Body of pancreas (tissue), 4 donors: ENCODE measurements at regions not wholly inside any gene's neighbourhood (a gene's known extent, or its start where the extent isn't known, plus 50 kb on each side); places are given as distances from the start of the nearest gene placed in this dataset.

Experiments
- ATAC-seq: fragments of 150-250 bp; one replicate; pipeline ENCODE4 v1.9.1; 2016
- DNase-seq, 4 donors: peaks; one replicate each; pipeline ENCODE4 v3.0.0-alpha.2; 2019
- H3K27ac ChIP-seq, 4 donors: fragments of 200-600 bp; sonication (generic); 1 replicate in 3 of 4; 2 replicates in 1 of 4; pipeline versions ENCODE4 v1.5.1 to v1.6.1; 2016 to 2019; ENCODE audit warnings: mild to moderate bottlenecking in 1 of 4, mixed read lengths in 1 of 4, moderate library complexity in 1 of 4
- H3K27me3 ChIP-seq, 2 donors: fragments of 200-600 bp; sonication (generic); one replicate each; pipeline ENCODE4 v1.6.0; 2016; ENCODE audit warnings: mild to moderate bottlenecking in 1 of 2
- H3K36me3 ChIP-seq, 2 donors: fragments of 200-600 bp; sonication (generic); replicated peaks in 1 of 2; 2 replicates each; pipeline ENCODE4 v1.5.1; 2016; ENCODE audit warnings: low read depth in 2 of 2; ENCODE audit not compliant: insufficient read depth in 1 of 2
- H3K4me1 ChIP-seq: fragments of 200-600 bp; sonication (generic); one replicate; pipeline ENCODE4 v1.6.0; 2016
- H3K4me3 ChIP-seq, 2 donors: fragments of 200-600 bp; sonication (generic); 1 replicate in 1 of 2; 2 replicates in 1 of 2; pipeline ENCODE4 v1.5.1; 2016 to 2019
- H3K9me3 ChIP-seq, 3 donors: fragments of 200-600 bp; sonication (generic); 1 replicate in 2 of 3; 2 replicates in 1 of 3; pipeline ENCODE4 v1.5.1; 2016
- POLR2A ChIP-seq, 3 donors: fragments of 450-650 bp; IDR thresholded peaks; one replicate each; pipeline ENCODE4 v1.6.1; 2016; ENCODE audit warnings: antibody characterized with exemption in 3 of 3, mild to moderate bottlenecking in 2 of 3
- WGBS, 2 donors: methylation state at CpG; one replicate each; pipeline ENCODE4 v1.1.5; 2017; 5-methylcytosine and 5-hydroxymethylcytosine counted together
- intact Hi-C: fragments of 100-400 bp; cut with DNase I; formaldehyde crosslinking; loops from one replicate; pipeline ENCODE4 v1.15.1; 2023
- TF ChIP-seq, protein P1 (sequence below), 7 experiments: fragments of 450-650 bp in 4 of 7; fragments of 200-600 bp in 3 of 7; sonication (generic) in 3 of 7; IDR thresholded peaks; one replicate each; pipeline ENCODE4 v1.5.1; 2016 to 2019; ENCODE audit warnings: antibody characterized with exemption in 7 of 7

DNA sequence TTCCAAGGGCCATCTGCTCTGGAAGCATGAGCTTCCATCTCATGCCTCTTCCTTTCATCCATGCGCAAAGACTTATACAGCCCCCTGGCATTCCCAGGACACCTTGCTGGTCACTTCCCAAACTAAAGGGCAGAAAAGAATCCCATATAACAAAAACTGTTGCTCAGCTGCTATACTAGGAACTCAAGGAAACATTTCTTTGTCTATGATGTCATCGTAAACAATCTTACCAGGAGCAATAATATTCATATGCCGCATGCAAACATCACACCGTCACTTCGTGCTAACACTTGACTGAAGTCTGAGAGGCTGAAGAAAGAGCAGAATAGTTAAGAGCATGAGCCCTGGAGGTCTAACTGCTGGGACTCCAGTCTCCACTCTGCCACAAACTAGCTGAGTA lies 50.5 kb upstream of the CDKN3 start:
- Histone ChIP-seq H3K36me3 (no peaks in the 10 kb centered on the region), H3K27ac (no peak overlapping the region), H3K4me3 (no peak overlapping the region), H3K4me1 (no peaks in the 10 kb centered on the region), H3K27me3 (no peaks in the 10 kb centered on the region), H3K9me3 (no peaks in the 10 kb centered on the region)
- 85 to 88% methylated on average over 5 of the region's 5 CpGs for WGBS, 2 donors
- ATAC-seq (no peak), DNase-seq (no peak)
- TF ChIP-seq, protein P1, sequence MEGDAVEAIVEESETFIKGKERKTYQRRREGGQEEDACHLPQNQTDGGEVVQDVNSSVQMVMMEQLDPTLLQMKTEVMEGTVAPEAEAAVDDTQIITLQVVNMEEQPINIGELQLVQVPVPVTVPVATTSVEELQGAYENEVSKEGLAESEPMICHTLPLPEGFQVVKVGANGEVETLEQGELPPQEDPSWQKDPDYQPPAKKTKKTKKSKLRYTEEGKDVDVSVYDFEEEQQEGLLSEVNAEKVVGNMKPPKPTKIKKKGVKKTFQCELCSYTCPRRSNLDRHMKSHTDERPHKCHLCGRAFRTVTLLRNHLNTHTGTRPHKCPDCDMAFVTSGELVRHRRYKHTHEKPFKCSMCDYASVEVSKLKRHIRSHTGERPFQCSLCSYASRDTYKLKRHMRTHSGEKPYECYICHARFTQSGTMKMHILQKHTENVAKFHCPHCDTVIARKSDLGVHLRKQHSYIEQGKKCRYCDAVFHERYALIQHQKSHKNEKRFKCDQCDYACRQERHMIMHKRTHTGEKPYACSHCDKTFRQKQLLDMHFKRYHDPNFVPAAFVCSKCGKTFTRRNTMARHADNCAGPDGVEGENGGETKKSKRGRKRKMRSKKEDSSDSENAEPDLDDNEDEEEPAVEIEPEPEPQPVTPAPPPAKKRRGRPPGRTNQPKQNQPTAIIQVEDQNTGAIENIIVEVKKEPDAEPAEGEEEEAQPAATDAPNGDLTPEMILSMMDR (IDR thresholded peaks at IDR 0.05), result no peak
- TF ChIP-seq POLR2A (IDR thresholded peaks at IDR 0.05), result no peak
- intact Hi-C loops, result loop anchor here (10.0 kb wide), 1 partner anchor 1051 kb away; no protein-coding TSS in a partner anchor
